ENCODE measurements at regions not wholly inside any gene's neighbourhood (a gene's known extent, or its start where the extent isn't known, plus 50 kb on each side); places are given as distances from the start of the nearest gene placed in this dataset.

DNA sequence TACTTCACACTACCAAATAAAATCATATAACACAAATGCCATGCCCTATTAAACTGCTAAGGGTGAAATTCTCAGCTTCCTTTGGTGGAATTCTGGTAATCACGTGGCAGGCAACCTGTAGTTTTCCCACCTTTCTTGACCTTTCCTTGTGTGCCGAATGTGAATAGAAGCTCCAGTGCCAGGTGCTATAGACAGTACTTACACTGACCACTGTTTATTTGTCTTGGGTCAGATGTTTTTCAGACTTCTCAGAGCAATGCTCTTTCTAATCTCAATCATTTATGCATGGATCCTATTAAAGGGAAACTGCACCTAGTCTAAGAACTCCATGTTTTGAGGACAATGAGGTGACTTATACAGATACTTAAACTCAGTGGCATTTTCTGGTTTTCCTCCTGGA is 296.8 kb upstream of the DIAPH2 start:
- TF ChIP-seq EZH2phosphoT487 (IDR thresholded peaks at IDR 0.05; ENCODE audit: borderline replicate concordance, low read length): no peak
- TF ChIP-seq, protein P1, sequence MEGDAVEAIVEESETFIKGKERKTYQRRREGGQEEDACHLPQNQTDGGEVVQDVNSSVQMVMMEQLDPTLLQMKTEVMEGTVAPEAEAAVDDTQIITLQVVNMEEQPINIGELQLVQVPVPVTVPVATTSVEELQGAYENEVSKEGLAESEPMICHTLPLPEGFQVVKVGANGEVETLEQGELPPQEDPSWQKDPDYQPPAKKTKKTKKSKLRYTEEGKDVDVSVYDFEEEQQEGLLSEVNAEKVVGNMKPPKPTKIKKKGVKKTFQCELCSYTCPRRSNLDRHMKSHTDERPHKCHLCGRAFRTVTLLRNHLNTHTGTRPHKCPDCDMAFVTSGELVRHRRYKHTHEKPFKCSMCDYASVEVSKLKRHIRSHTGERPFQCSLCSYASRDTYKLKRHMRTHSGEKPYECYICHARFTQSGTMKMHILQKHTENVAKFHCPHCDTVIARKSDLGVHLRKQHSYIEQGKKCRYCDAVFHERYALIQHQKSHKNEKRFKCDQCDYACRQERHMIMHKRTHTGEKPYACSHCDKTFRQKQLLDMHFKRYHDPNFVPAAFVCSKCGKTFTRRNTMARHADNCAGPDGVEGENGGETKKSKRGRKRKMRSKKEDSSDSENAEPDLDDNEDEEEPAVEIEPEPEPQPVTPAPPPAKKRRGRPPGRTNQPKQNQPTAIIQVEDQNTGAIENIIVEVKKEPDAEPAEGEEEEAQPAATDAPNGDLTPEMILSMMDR (conservative IDR thresholded peaks at IDR 0.05; ENCODE audit: low read depth, low read length): no peak
